Trophoblast cell (in vitro differentiated cells and primary cell): ENCODE measurements at regions not wholly inside any gene's neighbourhood (a gene's known extent, or its start where the extent isn't known, plus 50 kb on each side); places are given as distances from the start of the nearest gene placed in this dataset.

ENCODE experiments used
- DNase-seq, 2 donors: peaks; one replicate each; pipeline ENCODE4 v3.0.0-alpha.2; 2016
- H2AFZ ChIP-seq: 2 replicates; pipeline ENCODE4 v1.6.1; 2013; ENCODE audit warnings: low read length, moderate library complexity, mild to moderate bottlenecking; ENCODE audit not compliant: insufficient read depth, poor library complexity
- H2AK5ac ChIP-seq: 2 replicates; pipeline ENCODE4 v1.6.1; 2013; ENCODE audit warnings: mild to moderate bottlenecking, low read length
- H2BK120ac ChIP-seq: 2 replicates; pipeline ENCODE4 v1.6.1; 2013; ENCODE audit warnings: low read length, mild to moderate bottlenecking, moderate library complexity; ENCODE audit not compliant: insufficient read depth, poor library complexity
- H2BK12ac ChIP-seq: 2 replicates; pipeline ENCODE4 v1.6.1; 2013; ENCODE audit warnings: mild to moderate bottlenecking, low read length, moderate library complexity
- H2BK5ac ChIP-seq: 2 replicates; pipeline ENCODE4 v1.6.1; 2013; ENCODE audit warnings: low read length, low read depth, moderate library complexity, mild to moderate bottlenecking; ENCODE audit not compliant: poor library complexity
- H3K14ac ChIP-seq: 2 replicates; pipeline ENCODE4 v1.6.1; 2013; ENCODE audit warnings: mild to moderate bottlenecking, low read length
- H3K18ac ChIP-seq: 2 replicates; pipeline ENCODE4 v1.6.1; 2013; ENCODE audit warnings: mild to moderate bottlenecking, low read length
- H3K23ac ChIP-seq: 2 replicates; pipeline ENCODE4 v1.6.1; 2013; ENCODE audit warnings: low read length
- H3K27ac ChIP-seq: 2 replicates; pipeline ENCODE4 v1.5.1; 2013; ENCODE audit warnings: low read depth, mild to moderate bottlenecking, inconsistent platforms, low read length, moderate library complexity
- H3K27me3 ChIP-seq: 2 replicates; pipeline ENCODE4 v1.6.1; 2013; ENCODE audit warnings: inconsistent platforms, mild to moderate bottlenecking, low read length, moderate library complexity; ENCODE audit not compliant: insufficient read depth
- H3K36me3 ChIP-seq, 2 experiments: 1 replicate in 1 of 2; 2 replicates in 1 of 2; pipeline ENCODE4 v1.6.1; 2013; ENCODE audit warnings: low read length in 2 of 2, mild to moderate bottlenecking in 2 of 2, moderate library complexity in 1 of 2; ENCODE audit not compliant: insufficient read depth in 2 of 2, control insufficient read depth in 1 of 2
- H3K4ac ChIP-seq: 2 replicates; pipeline ENCODE4 v1.6.1; 2013; ENCODE audit warnings: low read depth, mild to moderate bottlenecking, low read length, moderate library complexity
- H3K4me1 ChIP-seq, 2 experiments: 1 replicate in 1 of 2; 2 replicates in 1 of 2; pipeline ENCODE4 v1.6.1; 2013; ENCODE audit warnings: low read length in 2 of 2, mild to moderate bottlenecking in 2 of 2, moderate library complexity in 1 of 2; ENCODE audit not compliant: insufficient read depth in 2 of 2, control insufficient read depth in 1 of 2
- H3K4me2 ChIP-seq: 2 replicates; pipeline ENCODE4 v1.6.1; 2013; ENCODE audit warnings: inconsistent platforms, mild to moderate bottlenecking, low read length, moderate library complexity
- H3K4me3 ChIP-seq: 2 replicates; pipeline ENCODE4 v1.5.1; 2013; ENCODE audit warnings: mild to moderate bottlenecking, low read depth, low read length, inconsistent platforms
- H3K79me1 ChIP-seq: one replicate; pipeline ENCODE4 v1.6.1; 2013; ENCODE audit warnings: low read length
- H3K79me2 ChIP-seq: 2 replicates; pipeline ENCODE4 v1.6.1; 2013; ENCODE audit warnings: low read length, mild to moderate bottlenecking; ENCODE audit not compliant: control insufficient read depth, insufficient read depth, poor library complexity
- H3K9ac ChIP-seq: 2 replicates; pipeline ENCODE4 v1.6.1; 2013; ENCODE audit warnings: mild to moderate bottlenecking, low read length
- H3K9me3 ChIP-seq: 2 replicates; pipeline ENCODE4 v1.6.1; 2013; ENCODE audit warnings: low read depth, mild to moderate bottlenecking, control low read depth, inconsistent platforms, low read length; ENCODE audit not compliant: insufficient read depth
- H4K12ac ChIP-seq: 2 replicates; pipeline ENCODE4 v1.6.1; 2013; ENCODE audit warnings: low read depth, mild to moderate bottlenecking, low read length, moderate library complexity
- H4K8ac ChIP-seq: 2 replicates; pipeline ENCODE4 v1.6.1; 2013; ENCODE audit warnings: low read depth, mild to moderate bottlenecking, low read length, moderate library complexity
- H4K91ac ChIP-seq: one replicate; pipeline ENCODE4 v1.6.1; 2013; ENCODE audit warnings: low read depth, mild to moderate bottlenecking, low read length, moderate library complexity
- WGBS: extraction: QIAGEN DNeasy Blood & Tissue Kit; methylation state at CpG from one replicate; pipeline ENCODE4 v1.1.7; 2013; ENCODE audit warnings: missing lambda C conversion rate; ENCODE audit not compliant: insufficient read length, insufficient coverage; ENCODE audit errors: extremely low coverage; 5-methylcytosine and 5-hydroxymethylcytosine counted together

GRCh38 chr16:35306915-35307314, 1847.5 kb downstream of the TP53TG3F start:
- Histone ChIP-seq H3K23ac (no peak overlapping the region), H2BK120ac (no peak overlapping the region), H3K27me3 (no peaks in the 10 kb centered on the region), H3K9ac (no peak overlapping the region), H3K9me3 (peaks cover 42% of the 10 kb centered on the region), H3K79me1 (no peaks in the 10 kb centered on the region), H2BK12ac (no peak overlapping the region), H2BK5ac (no peak overlapping the region), H3K4me3 (no peak overlapping the region), H3K4me2 (no peak overlapping the region), H4K8ac (no peak overlapping the region), H3K36me3 (peaks cover 0 to 1% of the 10 kb centered on the region in 2 experiments), H4K91ac (no peak overlapping the region), H2AK5ac (no peak overlapping the region), H3K18ac (no peak overlapping the region), H3K14ac (no peak overlapping the region), H3K27ac (no peak overlapping the region), H4K12ac (no peak overlapping the region), H2AFZ (no peak overlapping the region), H3K79me2 (no peaks in the 10 kb centered on the region), H3K4ac (no peak overlapping the region), H3K4me1 (no peaks in the 10 kb centered on the region)
- DNase-seq = no peak
- no CpG with 5 or more reads among the region's 1 CpG for WGBS

DNA sequence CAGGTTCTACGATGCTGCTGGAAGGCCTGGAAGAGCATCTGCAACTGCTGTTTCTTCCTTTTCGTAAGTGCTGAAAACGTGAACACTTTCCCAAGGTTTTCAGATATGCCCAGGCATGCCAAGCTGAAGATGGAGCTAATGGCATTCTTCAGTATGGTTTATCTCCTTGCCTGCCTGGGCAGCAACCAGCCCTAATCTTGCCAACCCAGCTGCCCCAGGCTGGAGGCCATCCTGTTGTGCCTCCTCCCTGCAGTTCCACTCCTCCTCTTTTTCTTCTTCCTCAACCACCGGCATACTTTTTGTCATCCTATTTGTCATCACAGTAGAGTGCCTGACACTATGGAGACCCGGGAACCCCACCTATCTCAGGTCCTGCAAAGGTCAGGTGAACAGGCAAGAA, 1849.3 kb downstream of the TP53TG3F start:
- Histone ChIP-seq H3K79me2 (no peaks in the 10 kb centered on the region), H3K4ac (no peak overlapping the region), H3K27me3 (no peaks in the 10 kb centered on the region), H3K27ac (no peak overlapping the region), H3K4me1 (no peaks in the 10 kb centered on the region), H3K36me3 (peaks cover 0 to 1% of the 10 kb centered on the region in 2 experiments), H3K4me3 (no peak overlapping the region), H4K8ac (no peak overlapping the region), H2AFZ (no peak overlapping the region), H2AK5ac (no peak overlapping the region), H2BK5ac (no peak overlapping the region), H2BK12ac (no peak overlapping the region), H3K4me2 (no peak overlapping the region), H3K23ac (no peak overlapping the region), H4K12ac (no peak overlapping the region), H3K18ac (no peak overlapping the region), H3K9ac (no peak overlapping the region), H3K14ac (no peak overlapping the region), H3K9me3 (peaks cover 46% of the 10 kb centered on the region), H3K79me1 (no peaks in the 10 kb centered on the region), H2BK120ac (no peak overlapping the region), H4K91ac (no peak overlapping the region)
- WGBS = no CpG with 5 or more reads among the region's 5 CpGs
- DNase-seq = no peak

GRCh38 chr16:35310999-35311398, 1851.6 kb downstream of the TP53TG3F start:
- Histone ChIP-seq H3K14ac (no peak overlapping the region), H2BK12ac (no peak overlapping the region), H3K9me3 (peaks cover 57% of the 10 kb centered on the region), H3K4ac (no peak overlapping the region), H4K91ac (no peak overlapping the region), H2AK5ac (no peak overlapping the region), H3K4me3 (peak overlapping the region; percentile 15), H3K79me2 (no peaks in the 10 kb centered on the region), H4K8ac (no peak overlapping the region), H3K79me1 (no peaks in the 10 kb centered on the region), H2BK5ac (no peak overlapping the region), H3K27ac (no peak overlapping the region), H3K9ac (no peak overlapping the region), H3K18ac (no peak overlapping the region), H2AFZ (no peak overlapping the region), H2BK120ac (no peak overlapping the region), H3K36me3 (peaks cover 0 to 1% of the 10 kb centered on the region in 2 experiments), H3K27me3 (no peaks in the 10 kb centered on the region), H3K4me1 (no peaks in the 10 kb centered on the region), H3K4me2 (no peak overlapping the region), H3K23ac (no peak overlapping the region), H4K12ac (no peak overlapping the region)
- WGBS = no CpG with 5 or more reads among the region's 3 CpGs
- DNase-seq = no peak

DNA sequence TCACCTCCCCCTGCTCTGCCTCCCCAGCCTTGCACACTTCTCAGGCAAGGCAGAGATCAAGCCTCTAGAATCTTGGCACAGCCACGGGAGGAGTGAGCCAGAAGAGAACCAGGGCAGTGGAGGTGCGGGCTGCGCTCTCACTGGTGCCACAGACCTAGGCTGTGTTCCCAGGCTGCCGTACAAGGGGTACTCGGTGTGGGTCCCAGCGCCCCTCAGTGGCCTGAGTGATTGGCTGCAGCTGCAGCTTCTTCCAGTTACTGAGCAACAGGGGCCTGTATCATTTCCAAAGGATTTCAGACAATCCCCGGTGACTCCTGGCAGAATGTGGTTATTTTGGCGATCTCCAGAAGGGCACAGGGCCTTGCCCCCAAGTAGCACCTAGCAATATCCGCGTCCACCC, 1852.1 kb downstream of the TP53TG3F start:
- Histone ChIP-seq H4K8ac (no peak overlapping the region), H4K91ac (no peak overlapping the region), H3K79me2 (no peaks in the 10 kb centered on the region), H2BK12ac (no peak overlapping the region), H2AFZ (no peak overlapping the region), H3K18ac (no peak overlapping the region), H3K27ac (no peak overlapping the region), H3K4me2 (no peak overlapping the region), H3K4me1 (no peaks in the 10 kb centered on the region), H3K27me3 (no peaks in the 10 kb centered on the region), H3K9ac (no peak overlapping the region), H4K12ac (no peak overlapping the region), H3K9me3 (peaks cover 61% of the 10 kb centered on the region), H3K4me3 (peak overlapping the region; percentile 40), H2AK5ac (no peak overlapping the region), H3K4ac (no peak overlapping the region), H3K14ac (no peak overlapping the region), H3K23ac (no peak overlapping the region), H2BK5ac (no peak overlapping the region), H3K36me3 (peaks cover 0 to 1% of the 10 kb centered on the region in 2 experiments), H2BK120ac (no peak overlapping the region), H3K79me1 (no peaks in the 10 kb centered on the region)
- DNase-seq = no peak
- no CpG with 5 or more reads among the region's 10 CpGs for WGBS
